Endothelial cell of umbilical vein (primary cell): ENCODE measurements at regions not wholly inside any gene's neighbourhood (a gene's known extent, or its start where the extent isn't known, plus 50 kb on each side); places are given as distances from the start of the nearest gene placed in this dataset.

Source experiments
- BruUV-seq: library from RNA; stranded (reverse); fragments of 400-500 nt; replicated peaks from 2 replicates; lab custom pipeline; 2021; lab: Mats Ljungman, UMichigan
- CTCF ChIA-PET: fragments of 300-600, 350-600 bp; sonication (Branson Sonifier 250); formaldehyde crosslinking; loops from one replicate; lab custom pipeline; 2021; ENCODE audit warnings: antibody characterized with exemption, inconsistent platforms; lab: Charles Lee
- POLR2A ChIA-PET: fragments of 300-600, 350-600 bp; sonication (Branson Sonifier 250); formaldehyde crosslinking; loops from one replicate; lab custom pipeline; 2021; ENCODE audit warnings: antibody characterized with exemption, inconsistent platforms; lab: Charles Lee
- DNase-seq: peaks from one replicate; pipeline ENCODE4 v3.0.0-alpha.2; 2011; ENCODE audit warnings: low read depth, low spot score
- FAIRE-seq: peaks from 2 replicates; lab custom pipeline; 2011; peaks lifted over from hg19 to GRCh38; lab: Jason Lieb, UNC
- H2AFZ ChIP-seq: 2 replicates; pipeline ENCODE4 v1.6.0; 2012; ENCODE audit warnings: low read depth, low read length, control low read depth, inconsistent platforms
- H3K27ac ChIP-seq: 2 replicates; pipeline ENCODE4 v1.5.1; 2011; ENCODE audit warnings: low read depth, mild to moderate bottlenecking, control low read depth, low read length, moderate library complexity; ENCODE audit not compliant: insufficient read depth
- H3K27me3 ChIP-seq, 2 experiments: 2 replicates each; pipeline versions ENCODE4 v1.6.0 to v1.6.1; 2011; ENCODE audit warnings: low read length in 2 of 2, mixed read lengths in 1 of 2; ENCODE audit not compliant: control insufficient read depth in 2 of 2, insufficient read depth in 2 of 2
- H3K36me3 ChIP-seq, 2 experiments: 2 replicates in 1 of 2; 3 replicates in 1 of 2; pipeline ENCODE4 v1.5.1; 2011; ENCODE audit warnings: low read length in 2 of 2, mild to moderate bottlenecking in 1 of 2, moderate library complexity in 1 of 2; ENCODE audit not compliant: control insufficient read depth in 2 of 2, insufficient read depth in 2 of 2; ENCODE audit errors: extremely low read depth in 1 of 2
- H3K4me1 ChIP-seq: 3 replicates; pipeline ENCODE4 v1.5.1; 2011; ENCODE audit warnings: mild to moderate bottlenecking, low read length; ENCODE audit not compliant: control insufficient read depth, insufficient read depth; ENCODE audit errors: extremely low read depth
- H3K4me2 ChIP-seq: 2 replicates; pipeline ENCODE4 v1.6.1; 2011; ENCODE audit warnings: low read length, control low read depth, mixed read lengths; ENCODE audit not compliant: insufficient read depth
- H3K4me3 ChIP-seq, 3 experiments: fragments of 200-600 bp in 1 of 3; sonication (generic), shearing (Covaris generic) in 1 of 3; replicated peaks in 1 of 3; 2 replicates each; pipeline ENCODE4 v1.5.1; 2011 to 2016; ENCODE audit warnings: control low read depth in 3 of 3, low read length in 3 of 3, mild to moderate bottlenecking in 2 of 3, inconsistent platforms in 1 of 3, low read depth in 1 of 3, moderate library complexity in 1 of 3; ENCODE audit not compliant: insufficient read depth in 1 of 3
- H3K79me2 ChIP-seq: 2 replicates; pipeline ENCODE4 v1.6.0; 2012; ENCODE audit warnings: low read length, inconsistent platforms; ENCODE audit not compliant: control insufficient read depth, insufficient read depth
- H3K9ac ChIP-seq: replicated peaks from 2 replicates; pipeline ENCODE3; 2011; ENCODE audit warnings: low read length, control low read depth; ENCODE audit not compliant: insufficient read depth; ENCODE audit errors: extremely low read depth
- H3K9me1 ChIP-seq: replicated peaks from 3 replicates; pipeline ENCODE4 v1.6.0; 2011; ENCODE audit warnings: mild to moderate bottlenecking, low read length; ENCODE audit not compliant: control insufficient read depth, insufficient read depth; ENCODE audit errors: extremely low read depth
- H3K9me3 ChIP-seq: replicated peaks from 2 replicates; pipeline ENCODE4 v1.5.1; 2012; ENCODE audit warnings: low read length, inconsistent platforms; ENCODE audit not compliant: control insufficient read depth, insufficient read depth
- H4K20me1 ChIP-seq: replicated peaks from 2 replicates; pipeline ENCODE3; 2011; ENCODE audit warnings: mild to moderate bottlenecking, low read length; ENCODE audit not compliant: control insufficient read depth, insufficient read depth; ENCODE audit errors: extremely low read depth
- CTCF ChIP-seq, 2 donors: IDR thresholded peaks; 1 replicate in 1 of 2; 2 replicates in 1 of 2; pipeline ENCODE4 v1.5.1; 2011; ENCODE audit warnings: low read length in 2 of 2, mild to moderate bottlenecking in 2 of 2, moderate library complexity in 2 of 2, control low read depth in 1 of 2, inconsistent platforms in 1 of 2, low read depth in 1 of 2; ENCODE audit not compliant: insufficient read depth in 1 of 2; ENCODE audit errors: extremely low read depth in 1 of 2
- EZH2 ChIP-seq: IDR thresholded peaks from 2 replicates; pipeline ENCODE4 v1.6.1; 2012; ENCODE audit warnings: borderline replicate concordance, low read depth, mild to moderate bottlenecking, moderate library complexity, low read length, inconsistent platforms; ENCODE audit not compliant: severe bottlenecking
- FOS ChIP-seq: IDR thresholded peaks from 2 replicates; pipeline ENCODE4 v1.6.1; 2011; ENCODE audit warnings: mild to moderate bottlenecking, low read length, moderate library complexity, borderline replicate concordance; ENCODE audit not compliant: insufficient read depth
- GATA2 ChIP-seq: IDR thresholded peaks from 2 replicates; pipeline ENCODE4 v1.7.0; 2011; ENCODE audit warnings: low read depth, mild to moderate bottlenecking, moderate library complexity, mixed read lengths, low read length; ENCODE audit not compliant: insufficient read length, insufficient read depth
- JUN ChIP-seq: IDR thresholded peaks from 2 replicates; pipeline ENCODE4 v1.6.1; 2011; ENCODE audit warnings: borderline replicate concordance, low read depth; ENCODE audit not compliant: insufficient read length, insufficient read depth
- MAX ChIP-seq: IDR thresholded peaks from 2 replicates; pipeline ENCODE4 v1.6.1; 2011; ENCODE audit not compliant: insufficient read depth, insufficient read length
- MYC ChIP-seq: IDR thresholded peaks from one replicate; pipeline ENCODE4 v1.6.1; 2011; ENCODE audit warnings: mild to moderate bottlenecking, low read depth, low read length
- POLR2A ChIP-seq: IDR thresholded peaks from 2 replicates; pipeline ENCODE4 v1.6.1; 2012; ENCODE audit warnings: low read depth, mild to moderate bottlenecking, control low read depth, low read length
- POLR2AphosphoS5 ChIP-seq: IDR thresholded peaks from 2 replicates; pipeline ENCODE4 v1.6.1; 2012; ENCODE audit warnings: low read depth, mild to moderate bottlenecking, control low read depth, low read length, moderate library complexity; ENCODE audit not compliant: insufficient read depth
- dilution Hi-C: fragments of 300-500 bp; cut with MboI; formaldehyde crosslinking; loops from one replicate; pipeline ENCODE4 v1.15.0; 2019; ENCODE audit warnings: low sequenced_read_pairs; ENCODE audit not compliant: extremely low pct_ligation_motif_present
- intact Hi-C: fragments of 100-400 bp; cut with micrococcal nuclease; formaldehyde crosslinking; loops from one replicate; pipeline ENCODE4 v1.10.0; 2022

DNA sequence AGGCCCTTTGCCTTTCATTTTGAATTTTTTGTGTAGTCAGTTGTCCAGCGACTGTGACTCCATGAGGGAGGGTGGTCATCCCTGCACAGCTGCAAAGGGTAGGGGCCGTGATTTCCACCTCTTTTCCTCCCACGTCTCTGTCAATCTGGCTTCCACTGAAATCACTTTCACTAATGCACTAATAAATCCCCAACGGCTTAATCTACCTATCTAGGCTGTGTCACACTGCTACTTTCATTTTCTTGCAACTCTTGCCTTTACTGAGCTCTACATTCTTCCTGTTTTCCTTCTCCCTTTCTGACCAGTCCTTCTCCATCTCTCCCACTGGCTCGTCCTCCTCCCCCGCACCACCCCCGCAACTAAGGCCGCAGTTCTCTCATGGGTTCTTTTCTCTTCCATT lies 212.3 kb upstream of the FOXN3 start:
- dilution Hi-C loops (no loop called here), intact Hi-C loops (no loop called here)
- no peaks in the 10 kb centered on the region for H3K36me3 ChIP-seq
- DNase-seq = no peak
- ChIA-PET POLR2A (no interaction called here), CTCF (no interaction called here)
- no peak for FAIRE-seq
- no peaks in the 10 kb centered on the region for H3K27me3 ChIP-seq
- H3K9ac ChIP-seq = no peak overlapping the region
- H3K4me2 ChIP-seq = no peak overlapping the region
- H3K79me2 ChIP-seq = no peaks in the 10 kb centered on the region
- no peak overlapping the region for H3K4me3 ChIP-seq
- no peak overlapping the region for H3K27ac ChIP-seq
- no peaks in the 10 kb centered on the region for H3K9me3 ChIP-seq
- H4K20me1 ChIP-seq = no peaks in the 10 kb centered on the region
- TF ChIP-seq EZH2 (no peak), POLR2A (no peak), MYC (no peak)
- no peaks in the 10 kb centered on the region for H3K9me1 ChIP-seq
- H3K4me1 ChIP-seq = no peaks in the 10 kb centered on the region
- no TSS peak for BruUV-seq
- H2AFZ ChIP-seq = no peak overlapping the region

- Histone ChIP-seq H3K9me3 (no peaks in the 10 kb centered on the region), H3K79me2 (no peaks in the 10 kb centered on the region), H3K4me3 (no peak overlapping the region), H4K20me1 (no peaks in the 10 kb centered on the region), H3K9ac (no peak overlapping the region), H3K4me2 (no peak overlapping the region), H2AFZ (no peak overlapping the region), H3K27me3 (no peaks in the 10 kb centered on the region), H3K9me1 (no peaks in the 10 kb centered on the region), H3K27ac (no peak overlapping the region), H3K36me3 (no peaks in the 10 kb centered on the region), H3K4me1 (no peaks in the 10 kb centered on the region)
- no peak for TF ChIP-seq POLR2A
- TF ChIP-seq CTCF (IDR thresholded peaks at IDR 0.05; ENCODE audit: extremely low read depth in 1 of 2, insufficient read depth in 1 of 2, low read depth in 1 of 2, low read length in 2 of 2) = no peak
- no peak for TF ChIP-seq MAX
- no peak for TF ChIP-seq MYC
- TF ChIP-seq JUN = no peak
- TF ChIP-seq FOS = no peak
- no peak for TF ChIP-seq EZH2
- TF ChIP-seq GATA2 = no peak
- TF ChIP-seq POLR2AphosphoS5 = no peak
- dilution Hi-C loops = no loop called here
- no peak for FAIRE-seq
- no TSS peak for BruUV-seq
- intact Hi-C loops = no loop called here
- POLR2A ChIA-PET = no interaction called here
- no peak for DNase-seq
- CTCF ChIA-PET = no interaction called here
Observed at GRCh38 chr14:89628521-89628920, 211.5 kb upstream of the FOXN3 start.
